ENCODE measurements at regions not wholly inside any gene's neighbourhood (a gene's known extent, or its start where the extent isn't known, plus 50 kb on each side); places are given as distances from the start of the nearest gene placed in this dataset.

- 0 out of 2 replicates have a peak, but pooled peaks cover 2% of the 10 kb centered on the region for H3K9me3 ChIP-seq (ENCODE audit: control insufficient read depth, insufficient read depth, low read length)
- no peaks in the 10 kb centered on the region for H3K9me2 ChIP-seq (replicated peaks; ENCODE audit: control insufficient read depth, low read length)
- no peaks in the 10 kb centered on the region for H3K27me3 ChIP-seq (ENCODE audit: control insufficient read depth, low read length)
- H3K36me3 ChIP-seq (ENCODE audit: control insufficient read depth, low read length) = no peaks in the 10 kb centered on the region
- H4K20me1 ChIP-seq (ENCODE audit: control insufficient read depth, insufficient read depth, low read depth, low read length) = no peaks in the 10 kb centered on the region
- H3K4me2 ChIP-seq (ENCODE audit: low read length) = no peak overlapping the region
- TF ChIP-seq CTCF (IDR thresholded peaks at IDR 0.05; ENCODE audit: low read depth, low read length, poor library complexity, severe bottlenecking) = no peak
- no peak for TF ChIP-seq EZH2phosphoT487 (IDR thresholded peaks at IDR 0.05; ENCODE audit: borderline replicate concordance, low read length)
- no peak overlapping the region for H3K4me3 ChIP-seq (ENCODE audit: low read length)
- no peak overlapping the region for H3K27ac ChIP-seq (ENCODE audit: low read depth, low read length)
- no peaks in the 10 kb centered on the region for H3K79me2 ChIP-seq (ENCODE audit: control insufficient read depth, low read length)
- H3K4me1 ChIP-seq (ENCODE audit: control insufficient read depth, low read length) = no peaks in the 10 kb centered on the region
- H3F3A ChIP-seq (ENCODE audit: control insufficient read depth, insufficient read depth) = no peaks in the 10 kb centered on the region
These were observed 1163.0 kb downstream of the SI start for GRCh38 chr3:163915280-163915679.

DNA sequence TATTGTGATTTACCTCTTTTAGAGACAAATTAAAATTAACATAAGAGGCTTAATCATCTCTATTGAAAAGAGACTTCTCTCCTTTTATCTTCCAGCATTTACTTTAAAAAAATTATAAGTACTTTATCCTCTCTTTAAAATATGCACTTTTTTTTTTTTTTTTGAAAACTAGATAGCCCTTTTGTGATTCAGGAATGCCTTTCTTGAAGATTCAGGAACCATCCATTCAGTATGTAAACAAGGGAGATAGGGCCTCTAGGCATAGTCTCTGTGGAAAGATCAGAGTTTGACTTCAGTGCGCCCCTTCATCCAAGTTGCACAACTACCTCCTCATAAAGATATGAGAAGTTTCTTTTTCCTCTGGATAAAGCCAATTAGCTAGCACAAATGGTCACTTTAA lies 1163.7 kb downstream of the SI start:
- no peaks in the 10 kb centered on the region for H3K27me3 ChIP-seq (ENCODE audit: control insufficient read depth, low read length)
- no peaks in the 10 kb centered on the region for H4K20me1 ChIP-seq (ENCODE audit: control insufficient read depth, insufficient read depth, low read depth, low read length)
- no peaks in the 10 kb centered on the region for H3K4me1 ChIP-seq (ENCODE audit: control insufficient read depth, low read length)
- H3K27ac ChIP-seq (ENCODE audit: low read depth, low read length) = no peak overlapping the region
- no peak overlapping the region for H3K4me2 ChIP-seq (ENCODE audit: low read length)
- H3K36me3 ChIP-seq (ENCODE audit: control insufficient read depth, low read length) = no peaks in the 10 kb centered on the region
- no peaks in the 10 kb centered on the region for H3K9me3 ChIP-seq (ENCODE audit: control insufficient read depth, insufficient read depth, low read length)
- TF ChIP-seq EZH2phosphoT487 (IDR thresholded peaks at IDR 0.05; ENCODE audit: borderline replicate concordance, low read length) (no peak), CTCF (IDR thresholded peaks at IDR 0.05; ENCODE audit: low read depth, low read length, poor library complexity, severe bottlenecking) (no peak)
- no peaks in the 10 kb centered on the region for H3F3A ChIP-seq (ENCODE audit: control insufficient read depth, insufficient read depth)
- H3K9me2 ChIP-seq (replicated peaks; ENCODE audit: control insufficient read depth, low read length) = no peaks in the 10 kb centered on the region
- H3K79me2 ChIP-seq (ENCODE audit: control insufficient read depth, low read length) = no peaks in the 10 kb centered on the region
- no peak overlapping the region for H3K4me3 ChIP-seq (ENCODE audit: low read length)

GRCh38 chr3:163891771-163892170 lies 1186.5 kb downstream of the SI start:
- H3K4me2 ChIP-seq (ENCODE audit: low read length) = no peak overlapping the region
- H3K36me3 ChIP-seq (ENCODE audit: control insufficient read depth, low read length) = no peaks in the 10 kb centered on the region
- no peak overlapping the region for H3K4me3 ChIP-seq (ENCODE audit: low read length)
- H3K4me1 ChIP-seq (ENCODE audit: control insufficient read depth, low read length) = no peaks in the 10 kb centered on the region
- no peak for TF ChIP-seq EZH2phosphoT487 (IDR thresholded peaks at IDR 0.05; ENCODE audit: borderline replicate concordance, low read length)
- no peak for TF ChIP-seq CTCF (IDR thresholded peaks at IDR 0.05; ENCODE audit: low read depth, low read length, poor library complexity, severe bottlenecking)
- no peaks in the 10 kb centered on the region for H3K9me3 ChIP-seq (ENCODE audit: control insufficient read depth, insufficient read depth, low read length)
- H4K20me1 ChIP-seq (ENCODE audit: control insufficient read depth, insufficient read depth, low read depth, low read length) = no peaks in the 10 kb centered on the region
- H3K9me2 ChIP-seq (replicated peaks; ENCODE audit: control insufficient read depth, low read length) = no peaks in the 10 kb centered on the region
- no peak overlapping the region for H3K27ac ChIP-seq (ENCODE audit: low read depth, low read length)
- H3K27me3 ChIP-seq (ENCODE audit: control insufficient read depth, low read length) = no peaks in the 10 kb centered on the region
- H3K79me2 ChIP-seq (ENCODE audit: control insufficient read depth, low read length) = no peaks in the 10 kb centered on the region
- H3F3A ChIP-seq (ENCODE audit: control insufficient read depth, insufficient read depth) = no peaks in the 10 kb centered on the region

- no peaks in the 10 kb centered on the region for H3K36me3 ChIP-seq (ENCODE audit: control insufficient read depth, low read length)
- H3K27me3 ChIP-seq (ENCODE audit: control insufficient read depth, low read length) = no peaks in the 10 kb centered on the region
- no peaks in the 10 kb centered on the region for H3K79me2 ChIP-seq (ENCODE audit: control insufficient read depth, low read length)
- TF ChIP-seq CTCF (IDR thresholded peaks at IDR 0.05; ENCODE audit: low read depth, low read length, poor library complexity, severe bottlenecking) = no peak
- no peak for TF ChIP-seq EZH2phosphoT487 (IDR thresholded peaks at IDR 0.05; ENCODE audit: borderline replicate concordance, low read length)
- H3K27ac ChIP-seq (ENCODE audit: low read depth, low read length) = no peak overlapping the region
- no peaks in the 10 kb centered on the region for H3F3A ChIP-seq (ENCODE audit: control insufficient read depth, insufficient read depth)
- H3K4me3 ChIP-seq (ENCODE audit: low read length) = no peak overlapping the region
- no peaks in the 10 kb centered on the region for H3K9me2 ChIP-seq (replicated peaks; ENCODE audit: control insufficient read depth, low read length)
- H3K4me2 ChIP-seq (ENCODE audit: low read length) = no peak overlapping the region
- H3K4me1 ChIP-seq (ENCODE audit: control insufficient read depth, low read length) = no peaks in the 10 kb centered on the region
- no peaks in the 10 kb centered on the region for H4K20me1 ChIP-seq (ENCODE audit: control insufficient read depth, insufficient read depth, low read depth, low read length)
- H3K9me3 ChIP-seq (ENCODE audit: control insufficient read depth, insufficient read depth, low read length) = no peaks in the 10 kb centered on the region
These were observed 1187.6 kb downstream of the SI start for GRCh38 chr3:163890661-163891060.

Measured in DOHH2 (cell line).